ENCODE measurements at regions not wholly inside any gene's neighbourhood (a gene's known extent, or its start where the extent isn't known, plus 50 kb on each side); places are given as distances from the start of the nearest gene placed in this dataset.

- ChIA-PET POLR2A (no interaction called here), CTCF (no interaction called here)
- no peak for DNase-seq (ENCODE audit: extremely low spot score)
- no peak for TF ChIP-seq CTCF (IDR thresholded peaks at IDR 0.05; ENCODE audit: control extremely low read depth, extremely low read depth, low read depth, missing control alignments)
These were observed 149.1 kb upstream of the ARHGAP28 start for GRCh38 chr18:6580401-6580800.

GRCh38 chr18:6589923-6590322 is 139.6 kb upstream of the ARHGAP28 start:
- DNase-seq (ENCODE audit: extremely low spot score): no peak
- ChIA-PET POLR2A (no interaction called here), CTCF (interaction anchor here (1.0 kb wide), 1 partner anchor 296 kb away, joined by 3 read pairs; no protein-coding TSS in a partner anchor)
- TF ChIP-seq CTCF (IDR thresholded peaks at IDR 0.05; ENCODE audit: control extremely low read depth, extremely low read depth, low read depth, missing control alignments): no peak

- DNase-seq (ENCODE audit: extremely low spot score): no peak
- ChIA-PET CTCF (no interaction called here), POLR2A (no interaction called here)
- no peak for TF ChIP-seq CTCF (IDR thresholded peaks at IDR 0.05; ENCODE audit: control extremely low read depth, extremely low read depth, low read depth, missing control alignments)
These were observed 139.2 kb upstream of the ARHGAP28 start for GRCh38 chr18:6590326-6590725.

GRCh38 chr18:6591491-6591890 is 138.0 kb upstream of the ARHGAP28 start:
- POLR2A ChIA-PET: no interaction called here
- CTCF ChIA-PET: no interaction called here
- no peak for TF ChIP-seq CTCF (IDR thresholded peaks at IDR 0.05; ENCODE audit: control extremely low read depth, extremely low read depth, low read depth, missing control alignments)
- no peak for DNase-seq (ENCODE audit: extremely low spot score)

GRCh38 chr18:6592522-6592921 is 137.0 kb upstream of the ARHGAP28 start:
- CTCF ChIA-PET: interaction anchor here (1.0 kb wide), 1 partner anchor 17 kb away, joined by 3 read pairs; no protein-coding TSS in a partner anchor
- POLR2A ChIA-PET: no interaction called here
- no peak for TF ChIP-seq CTCF (IDR thresholded peaks at IDR 0.05; ENCODE audit: control extremely low read depth, extremely low read depth, low read depth, missing control alignments)
- DNase-seq (ENCODE audit: extremely low spot score): no peak

GRCh38 chr18:6593142-6593885 is 136.2 kb upstream of the ARHGAP28 start:
- ChIA-PET CTCF (interaction anchor here (1.0 kb wide), 1 partner anchor 18 kb away, joined by 3 read pairs; no protein-coding TSS in a partner anchor), POLR2A (no interaction called here)
- no peak for DNase-seq (ENCODE audit: extremely low spot score)
- no peak for TF ChIP-seq CTCF (IDR thresholded peaks at IDR 0.05; ENCODE audit: control extremely low read depth, extremely low read depth, low read depth, missing control alignments)
